WI38 (cell line): ENCODE measurements at regions not wholly inside any gene's neighbourhood (a gene's known extent, or its start where the extent isn't known, plus 50 kb on each side); places are given as distances from the start of the nearest gene placed in this dataset.

Source experiments
- H3K4me3 ChIP-seq: 2 replicates; pipeline ENCODE4 v1.5.1; 2011; ENCODE audit warnings: low read depth, mild to moderate bottlenecking, control low read depth, low read length
- CTCF ChIP-seq: IDR thresholded peaks from 2 replicates; pipeline ENCODE4 v1.5.1; 2012; ENCODE audit warnings: low read depth, mild to moderate bottlenecking, control low read depth, low read length

- no peak overlapping the region for H3K4me3 ChIP-seq
- no peak for TF ChIP-seq CTCF
These were observed 268.5 kb downstream of the BRINP2 start for GRCh38 chr1:177439301-177439700.

GRCh38 chr1:177435364-177435763, 264.6 kb downstream of the BRINP2 start:
- no peak overlapping the region for H3K4me3 ChIP-seq
- no peak for TF ChIP-seq CTCF

GRCh38 chr1:177432897-177433296, 262.1 kb downstream of the BRINP2 start:
- TF ChIP-seq CTCF: no peak
- no peak overlapping the region for H3K4me3 ChIP-seq

- H3K4me3 ChIP-seq: no peak overlapping the region
- no peak for TF ChIP-seq CTCF
These were observed 260.4 kb downstream of the BRINP2 start for GRCh38 chr1:177431123-177431522.

GRCh38 chr1:177429234-177429633, 258.5 kb downstream of the BRINP2 start:
- no peak for TF ChIP-seq CTCF

GRCh38 chr1:177427811-177428210, 257.1 kb downstream of the BRINP2 start:
- H3K4me3 ChIP-seq: no peak overlapping the region
- no peak for TF ChIP-seq CTCF

More at GRCh38 chr1:177429234-177429633, 258.5 kb downstream of the BRINP2 start:
- H3K4me3 ChIP-seq: no peak overlapping the region

GRCh38 chr1:177426497-177426896, 255.7 kb downstream of the BRINP2 start:
- no peak for TF ChIP-seq CTCF

More at GRCh38 chr1:177426497-177426896, 255.7 kb downstream of the BRINP2 start:
- H3K4me3 ChIP-seq: no peak overlapping the region
